ENCODE measurements at regions not wholly inside any gene's neighbourhood (a gene's known extent, or its start where the extent isn't known, plus 50 kb on each side); places are given as distances from the start of the nearest gene placed in this dataset.

GRCh38 chr13:70415136-70415535, 306.9 kb upstream of the KLHL1 start:
- Histone ChIP-seq H3K4me3 (ENCODE audit: low read depth, low read length) (no peak overlapping the region), H3K27me3 (ENCODE audit: control insufficient read depth, insufficient read depth, low read length) (no peaks in the 10 kb centered on the region), H3K36me3 (ENCODE audit: control insufficient read depth, insufficient read depth, low read length) (no peaks in the 10 kb centered on the region)
- DNase-seq (ENCODE audit: low read depth) (no peak), FAIRE-seq (no peak)
- TF ChIP-seq, protein P1, sequence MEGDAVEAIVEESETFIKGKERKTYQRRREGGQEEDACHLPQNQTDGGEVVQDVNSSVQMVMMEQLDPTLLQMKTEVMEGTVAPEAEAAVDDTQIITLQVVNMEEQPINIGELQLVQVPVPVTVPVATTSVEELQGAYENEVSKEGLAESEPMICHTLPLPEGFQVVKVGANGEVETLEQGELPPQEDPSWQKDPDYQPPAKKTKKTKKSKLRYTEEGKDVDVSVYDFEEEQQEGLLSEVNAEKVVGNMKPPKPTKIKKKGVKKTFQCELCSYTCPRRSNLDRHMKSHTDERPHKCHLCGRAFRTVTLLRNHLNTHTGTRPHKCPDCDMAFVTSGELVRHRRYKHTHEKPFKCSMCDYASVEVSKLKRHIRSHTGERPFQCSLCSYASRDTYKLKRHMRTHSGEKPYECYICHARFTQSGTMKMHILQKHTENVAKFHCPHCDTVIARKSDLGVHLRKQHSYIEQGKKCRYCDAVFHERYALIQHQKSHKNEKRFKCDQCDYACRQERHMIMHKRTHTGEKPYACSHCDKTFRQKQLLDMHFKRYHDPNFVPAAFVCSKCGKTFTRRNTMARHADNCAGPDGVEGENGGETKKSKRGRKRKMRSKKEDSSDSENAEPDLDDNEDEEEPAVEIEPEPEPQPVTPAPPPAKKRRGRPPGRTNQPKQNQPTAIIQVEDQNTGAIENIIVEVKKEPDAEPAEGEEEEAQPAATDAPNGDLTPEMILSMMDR (IDR thresholded peaks at IDR 0.05; ENCODE audit: insufficient read depth, low read length, severe bottlenecking), result no peak

DNA sequence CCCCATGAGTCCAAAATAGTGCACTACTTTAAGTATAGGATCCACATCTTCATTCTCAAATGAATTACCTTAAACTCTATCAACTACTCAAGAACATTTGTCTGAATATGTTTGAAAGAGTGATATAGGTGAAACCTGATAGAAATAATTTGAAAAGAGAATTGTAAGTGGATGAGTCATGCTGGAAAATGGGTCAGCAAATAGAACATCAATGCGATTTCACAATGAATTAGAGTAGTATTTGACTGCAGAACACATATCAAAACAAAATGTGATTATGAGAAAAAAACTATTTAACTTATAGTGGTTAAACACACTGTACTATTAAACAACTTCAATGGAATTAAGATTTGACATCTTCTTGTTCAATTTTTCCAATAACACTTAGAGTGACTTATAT, 300.6 kb upstream of the KLHL1 start:
- H3K4me3 ChIP-seq (ENCODE audit: low read depth, low read length), result no peak overlapping the region
- TF ChIP-seq, protein P1 (IDR thresholded peaks at IDR 0.05; ENCODE audit: insufficient read depth, low read length, severe bottlenecking), result no peak
- H3K27me3 ChIP-seq (ENCODE audit: control insufficient read depth, insufficient read depth, low read length), result no peaks in the 10 kb centered on the region
- peak; percentile 66 for DNase-seq (ENCODE audit: low read depth)
- FAIRE-seq, result no peak
- H3K36me3 ChIP-seq (ENCODE audit: control insufficient read depth, insufficient read depth, low read length), result no peaks in the 10 kb centered on the region

GRCh38 chr13:70407486-70407885, 299.2 kb upstream of the KLHL1 start:
- FAIRE-seq (no peak), DNase-seq (ENCODE audit: low read depth) (peak; percentile 58)
- H3K4me3 ChIP-seq (ENCODE audit: low read depth, low read length), result no peak overlapping the region
- no peaks in the 10 kb centered on the region for H3K27me3 ChIP-seq (ENCODE audit: control insufficient read depth, insufficient read depth, low read length)
- TF ChIP-seq, protein P1 (IDR thresholded peaks at IDR 0.05; ENCODE audit: insufficient read depth, low read length, severe bottlenecking), result no peak
- H3K36me3 ChIP-seq (ENCODE audit: control insufficient read depth, insufficient read depth, low read length), result no peaks in the 10 kb centered on the region

- FAIRE-seq, result no peak
- Histone ChIP-seq H3K27me3 (ENCODE audit: control insufficient read depth, insufficient read depth, low read length) (no peaks in the 10 kb centered on the region), H3K36me3 (ENCODE audit: control insufficient read depth, insufficient read depth, low read length) (no peaks in the 10 kb centered on the region), H3K4me3 (ENCODE audit: low read depth, low read length) (no peak overlapping the region)
- peak; percentile 54 for DNase-seq (ENCODE audit: low read depth)
- TF ChIP-seq, protein P1 (IDR thresholded peaks at IDR 0.05; ENCODE audit: insufficient read depth, low read length, severe bottlenecking), result no peak
These were observed 297.0 kb upstream of the KLHL1 start for GRCh38 chr13:70405266-70405665.

- no peak for FAIRE-seq
- TF ChIP-seq, protein P1 (IDR thresholded peaks at IDR 0.05; ENCODE audit: insufficient read depth, low read length, severe bottlenecking), result no peak
- Histone ChIP-seq H3K4me3 (ENCODE audit: low read depth, low read length) (no peak overlapping the region), H3K27me3 (ENCODE audit: control insufficient read depth, insufficient read depth, low read length) (no peaks in the 10 kb centered on the region), H3K36me3 (ENCODE audit: control insufficient read depth, insufficient read depth, low read length) (no peaks in the 10 kb centered on the region)
- no peak for DNase-seq (ENCODE audit: low read depth)
These were observed 285.8 kb upstream of the KLHL1 start for GRCh38 chr13:70394031-70394548.

GRCh38 chr13:70391678-70392077, 283.4 kb upstream of the KLHL1 start:
- TF ChIP-seq, protein P1 (IDR thresholded peaks at IDR 0.05; ENCODE audit: insufficient read depth, low read length, severe bottlenecking), result no peak
- DNase-seq (ENCODE audit: low read depth), result peak; percentile 8
- no peak for FAIRE-seq

More at GRCh38 chr13:70391678-70392077, 283.4 kb upstream of the KLHL1 start:
- H3K27me3 ChIP-seq (ENCODE audit: control insufficient read depth, insufficient read depth, low read length), result no peaks in the 10 kb centered on the region
- H3K4me3 ChIP-seq (ENCODE audit: low read depth, low read length), result no peak overlapping the region
- no peaks in the 10 kb centered on the region for H3K36me3 ChIP-seq (ENCODE audit: control insufficient read depth, insufficient read depth, low read length)

All from bronchial epithelial cell (primary cell).